HG03108 (cell line): ENCODE measurements at regions not wholly inside any gene's neighbourhood (a gene's known extent, or its start where the extent isn't known, plus 50 kb on each side); places are given as distances from the start of the nearest gene placed in this dataset.
"Not testable (repeated sequence)": the region's sequence is repeated elsewhere in the genome, so short reads cannot be mapped to it uniquely, and the experiment has no call there.

Experiments used
- ATAC-seq: cut with Tn5 transposase; IDR thresholded peaks from one replicate; pipeline ENCODE4 v1.9.1; 2021; ENCODE audit warnings: moderate library complexity; ENCODE audit not compliant: unreplicated experiment

- no peak for ATAC-seq
These were observed 174.8 kb downstream of the PDGFRA start for GRCh38 chr4:54403700-54404453.

GRCh38 chr4:54409270-54409817, 180.3 kb downstream of the PDGFRA start:
- ATAC-seq: not testable (repeated sequence)

GRCh38 chr4:54414545-54414944, 185.5 kb downstream of the PDGFRA start:
- no peak for ATAC-seq

GRCh38 chr4:54417476-54417875, 188.4 kb downstream of the PDGFRA start:
- no peak for ATAC-seq

GRCh38 chr4:54418468-54418867, 189.4 kb downstream of the PDGFRA start:
- no peak for ATAC-seq

- no peak for ATAC-seq
These were observed 194.0 kb downstream of the PDGFRA start for GRCh38 chr4:54423066-54423465.

GRCh38 chr4:54427826-54428225, 198.7 kb downstream of the PDGFRA start:
- ATAC-seq: no peak

GRCh38 chr4:54428940-54429339, 199.8 kb downstream of the PDGFRA start:
- ATAC-seq: no peak

GRCh38 chr4:54433686-54434085, 204.6 kb downstream of the PDGFRA start:
- no peak for ATAC-seq

GRCh38 chr4:54439831-54440243, 210.7 kb downstream of the PDGFRA start:
- no peak for ATAC-seq

GRCh38 chr4:54440394-54441136, 211.5 kb downstream of the PDGFRA start:
- ATAC-seq: no peak

GRCh38 chr4:54445866-54446265, 211.9 kb upstream of the KIT start:
- ATAC-seq: no peak

- ATAC-seq: no peak
These were observed 211.2 kb upstream of the KIT start for GRCh38 chr4:54446581-54446980.

- ATAC-seq: no peak
These were observed 210.5 kb upstream of the KIT start for GRCh38 chr4:54447304-54447703.

- no peak for ATAC-seq
These were observed 207.8 kb upstream of the KIT start for GRCh38 chr4:54449999-54450398.

- ATAC-seq: not testable (repeated sequence)
These were observed 190.8 kb upstream of the KIT start for GRCh38 chr4:54466960-54467359.

- no peak for ATAC-seq
These were observed 184.6 kb upstream of the KIT start for GRCh38 chr4:54473077-54473545.

GRCh38 chr4:54473798-54474197, 184.0 kb upstream of the KIT start:
- no peak for ATAC-seq

GRCh38 chr4:54475546-54475945, 182.2 kb upstream of the KIT start:
- ATAC-seq: no peak

GRCh38 chr4:54482529-54483200, 175.1 kb upstream of the KIT start:
- no peak for ATAC-seq

GRCh38 chr4:54484383-54484782, 173.4 kb upstream of the KIT start:
- no peak for ATAC-seq
